Suppressor macrophage treated with lipopolysaccharide for 4 hours (primary cell): ENCODE measurements at regions not wholly inside any gene's neighbourhood (a gene's known extent, or its start where the extent isn't known, plus 50 kb on each side); places are given as distances from the start of the nearest gene placed in this dataset.
A peak's percentile ranks its signal among the peaks of the same experiment; 100 is the strongest.
"Not testable (repeated sequence)": the region's sequence is repeated elsewhere in the genome, so short reads cannot be mapped to it uniquely, and the experiment has no call there.

Source experiments
- DNase-seq: peaks from one replicate; pipeline ENCODE4 v3.0.0-alpha.2; 2020

GRCh38 chr2:111482987-111483679, 362.4 kb downstream of the BCL2L11 start:
- not testable (repeated sequence) for DNase-seq

- DNase-seq, result not testable (repeated sequence)
Measured at GRCh38 chr2:111484097-111484496, 363.4 kb downstream of the BCL2L11 start.

- DNase-seq, result peak; percentile 25
Measured at GRCh38 chr2:111485895-111486294, 365.2 kb downstream of the BCL2L11 start.

- DNase-seq, result not testable (repeated sequence)
Measured at GRCh38 chr2:111488451-111488850, 367.7 kb downstream of the BCL2L11 start.

GRCh38 chr2:111489460-111489859, 368.7 kb downstream of the BCL2L11 start:
- not testable (repeated sequence) for DNase-seq

GRCh38 chr2:111491181-111491580, 370.5 kb downstream of the BCL2L11 start:
- not testable (repeated sequence) for DNase-seq

GRCh38 chr2:111491614-111492013, 370.9 kb downstream of the BCL2L11 start:
- peak; percentile 39 for DNase-seq

GRCh38 chr2:111492995-111493719, 372.4 kb downstream of the BCL2L11 start:
- DNase-seq, result not testable (repeated sequence)

- DNase-seq, result not testable (repeated sequence)
Measured at GRCh38 chr2:111493720-111494078, 373.0 kb downstream of the BCL2L11 start.

- not testable (repeated sequence) for DNase-seq
Measured at GRCh38 chr2:111494288-111494980, 373.7 kb downstream of the BCL2L11 start.

- DNase-seq, result not testable (repeated sequence)
Measured at GRCh38 chr2:111494981-111495315, 374.2 kb downstream of the BCL2L11 start.

GRCh38 chr2:111495636-111496035, 374.9 kb downstream of the BCL2L11 start:
- peak; percentile 38 for DNase-seq

- DNase-seq, result not testable (repeated sequence)
Measured at GRCh38 chr2:111496176-111496575, 375.5 kb downstream of the BCL2L11 start.

GRCh38 chr2:111496860-111497259, 376.1 kb downstream of the BCL2L11 start:
- DNase-seq, result not testable (repeated sequence)

- not testable (repeated sequence) for DNase-seq
Measured at GRCh38 chr2:111497270-111497669, 376.6 kb downstream of the BCL2L11 start.

- not testable (repeated sequence) for DNase-seq
Measured at GRCh38 chr2:111500536-111501062, 379.9 kb downstream of the BCL2L11 start.

- not testable (repeated sequence) for DNase-seq
Measured at GRCh38 chr2:111503844-111504570, 380.0 kb downstream of the ANAPC1 start.

GRCh38 chr2:111504571-111504942, 379.4 kb downstream of the ANAPC1 start:
- not testable (repeated sequence) for DNase-seq

GRCh38 chr2:111505267-111505666, 378.7 kb downstream of the ANAPC1 start:
- DNase-seq, result not testable (repeated sequence)

- DNase-seq, result peak; percentile 43
Measured at GRCh38 chr2:111506936-111507335, 377.1 kb downstream of the ANAPC1 start.

- not testable (repeated sequence) for DNase-seq
Measured at GRCh38 chr2:111509225-111509869, 374.6 kb downstream of the ANAPC1 start.

- DNase-seq, result not testable (repeated sequence)
Measured at GRCh38 chr2:111510384-111510783, 373.6 kb downstream of the ANAPC1 start.
